ENCODE measurements at regions not wholly inside any gene's neighbourhood (a gene's known extent, or its start where the extent isn't known, plus 50 kb on each side); places are given as distances from the start of the nearest gene placed in this dataset.

GRCh38 chr11:2083411-2083810, 55.8 kb downstream of the IGF2 start:
- Mint-ChIP-seq H3K4me3 (no peak overlapping the region), H3K27me3 (peaks cover 32% of the 10 kb centered on the region), H3K4me1 (peaks cover 3% of the 10 kb centered on the region), H3K9me3 (peaks cover 16% of the 10 kb centered on the region), H3K36me3 (ENCODE audit: low read depth) (no peaks in the 10 kb centered on the region), H3K27ac (no peak overlapping the region)
- DNase-seq (no peak), ATAC-seq (no peak)

GRCh38 chr11:2077061-2077802, 62.0 kb downstream of the IGF2 start:
- Mint-ChIP-seq H3K27me3 (peaks cover 41% of the 10 kb centered on the region), H3K4me3 (peak overlapping the region; percentile 34), H3K27ac (peak overlapping the region; percentile 81), H3K36me3 (ENCODE audit: low read depth) (no peaks in the 10 kb centered on the region), H3K4me1 (peaks cover 30% of the 10 kb centered on the region), H3K9me3 (no peaks in the 10 kb centered on the region)
- DNase-seq (no peak), ATAC-seq (peak; percentile 94)

- peaks cover 41% of the 10 kb centered on the region for H3K27me3 Mint-ChIP-seq
- no peak overlapping the region for H3K27ac Mint-ChIP-seq
- ATAC-seq: no peak
- no peaks in the 10 kb centered on the region for H3K36me3 Mint-ChIP-seq (ENCODE audit: low read depth)
- peaks cover 30% of the 10 kb centered on the region for H3K4me1 Mint-ChIP-seq
- no peaks in the 10 kb centered on the region for H3K9me3 Mint-ChIP-seq
- no peak overlapping the region for H3K4me3 Mint-ChIP-seq
- DNase-seq: no peak
Measured at GRCh38 chr11:2076441-2076840, 62.7 kb downstream of the IGF2 start.

GRCh38 chr11:2074266-2074825, 64.8 kb downstream of the IGF2 start:
- no peak overlapping the region for H3K27ac Mint-ChIP-seq
- H3K4me1 Mint-ChIP-seq: peaks cover 30% of the 10 kb centered on the region
- H3K36me3 Mint-ChIP-seq (ENCODE audit: low read depth): no peaks in the 10 kb centered on the region
- ATAC-seq (no peak), DNase-seq (no peak)
- peaks cover 30% of the 10 kb centered on the region for H3K27me3 Mint-ChIP-seq
- no peak overlapping the region for H3K4me3 Mint-ChIP-seq
- H3K9me3 Mint-ChIP-seq: no peaks in the 10 kb centered on the region

GRCh38 chr11:2072551-2073261, 66.5 kb downstream of the IGF2 start:
- DNase-seq: no peak
- H3K27me3 Mint-ChIP-seq: peaks cover 29% of the 10 kb centered on the region
- H3K36me3 Mint-ChIP-seq (ENCODE audit: low read depth): no peaks in the 10 kb centered on the region
- no peak for ATAC-seq
- no peak overlapping the region for H3K4me3 Mint-ChIP-seq
- peaks cover 23% of the 10 kb centered on the region for H3K4me1 Mint-ChIP-seq
- H3K27ac Mint-ChIP-seq: no peak overlapping the region
- H3K9me3 Mint-ChIP-seq: no peaks in the 10 kb centered on the region

GRCh38 chr11:2071748-2072385, 67.3 kb downstream of the IGF2 start:
- Mint-ChIP-seq H3K4me1 (peaks cover 15% of the 10 kb centered on the region), H3K36me3 (ENCODE audit: low read depth) (no peaks in the 10 kb centered on the region), H3K4me3 (no peak overlapping the region), H3K9me3 (no peaks in the 10 kb centered on the region), H3K27me3 (peaks cover 24% of the 10 kb centered on the region), H3K27ac (no peak overlapping the region)
- no peak for DNase-seq
- no peak for ATAC-seq

Measured in activated naive CD8-positive, alpha-beta T cell treated with anti-CD3 and anti-CD28 coated beads, Interleukin-2, amount 50 U/mL, for 24 hours (primary cell).